ENCODE measurements at regions not wholly inside any gene's neighbourhood (a gene's known extent, or its start where the extent isn't known, plus 50 kb on each side); places are given as distances from the start of the nearest gene placed in this dataset.

DNA sequence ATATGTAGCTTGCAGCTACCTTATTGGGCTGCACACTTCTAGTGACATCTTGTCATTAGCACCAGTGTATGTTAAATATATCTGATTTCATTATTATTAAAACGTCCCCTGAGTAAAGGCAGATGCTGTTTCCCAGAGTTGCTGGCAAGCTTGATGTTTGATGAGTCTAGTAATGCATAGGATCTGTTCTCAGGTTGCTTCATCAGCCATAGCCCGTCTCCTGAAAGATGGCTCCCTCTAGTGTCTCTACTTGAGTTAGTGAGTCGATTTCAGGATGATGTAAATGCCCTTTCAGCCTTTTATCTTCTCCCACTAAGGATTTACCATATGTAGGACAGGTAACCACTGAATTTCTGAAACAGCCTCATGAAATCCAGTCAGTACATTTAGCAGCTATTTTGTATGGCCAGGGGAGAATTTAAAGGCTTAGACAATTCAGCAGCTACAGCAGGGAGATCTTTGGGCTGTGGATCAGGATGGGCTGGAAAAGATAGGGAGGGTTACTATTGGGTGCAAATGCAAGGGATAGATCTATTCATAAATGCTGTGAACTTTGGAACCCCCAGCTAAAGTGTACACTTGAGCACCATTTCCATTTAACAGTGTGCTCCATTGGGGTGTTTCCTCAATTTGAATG is 376.3 kb downstream of the CNTNAP4 start:
- TF ChIP-seq, protein P1, sequence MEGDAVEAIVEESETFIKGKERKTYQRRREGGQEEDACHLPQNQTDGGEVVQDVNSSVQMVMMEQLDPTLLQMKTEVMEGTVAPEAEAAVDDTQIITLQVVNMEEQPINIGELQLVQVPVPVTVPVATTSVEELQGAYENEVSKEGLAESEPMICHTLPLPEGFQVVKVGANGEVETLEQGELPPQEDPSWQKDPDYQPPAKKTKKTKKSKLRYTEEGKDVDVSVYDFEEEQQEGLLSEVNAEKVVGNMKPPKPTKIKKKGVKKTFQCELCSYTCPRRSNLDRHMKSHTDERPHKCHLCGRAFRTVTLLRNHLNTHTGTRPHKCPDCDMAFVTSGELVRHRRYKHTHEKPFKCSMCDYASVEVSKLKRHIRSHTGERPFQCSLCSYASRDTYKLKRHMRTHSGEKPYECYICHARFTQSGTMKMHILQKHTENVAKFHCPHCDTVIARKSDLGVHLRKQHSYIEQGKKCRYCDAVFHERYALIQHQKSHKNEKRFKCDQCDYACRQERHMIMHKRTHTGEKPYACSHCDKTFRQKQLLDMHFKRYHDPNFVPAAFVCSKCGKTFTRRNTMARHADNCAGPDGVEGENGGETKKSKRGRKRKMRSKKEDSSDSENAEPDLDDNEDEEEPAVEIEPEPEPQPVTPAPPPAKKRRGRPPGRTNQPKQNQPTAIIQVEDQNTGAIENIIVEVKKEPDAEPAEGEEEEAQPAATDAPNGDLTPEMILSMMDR (IDR thresholded peaks at IDR 0.05; ENCODE audit: control insufficient read depth, extremely low read depth, insufficient read depth) = peak; percentile 87
- DNase-seq (ENCODE audit: low read depth) = peak; percentile 45
- no peak overlapping the region for H3K4me3 ChIP-seq (ENCODE audit: low read depth, low read length)

DNA sequence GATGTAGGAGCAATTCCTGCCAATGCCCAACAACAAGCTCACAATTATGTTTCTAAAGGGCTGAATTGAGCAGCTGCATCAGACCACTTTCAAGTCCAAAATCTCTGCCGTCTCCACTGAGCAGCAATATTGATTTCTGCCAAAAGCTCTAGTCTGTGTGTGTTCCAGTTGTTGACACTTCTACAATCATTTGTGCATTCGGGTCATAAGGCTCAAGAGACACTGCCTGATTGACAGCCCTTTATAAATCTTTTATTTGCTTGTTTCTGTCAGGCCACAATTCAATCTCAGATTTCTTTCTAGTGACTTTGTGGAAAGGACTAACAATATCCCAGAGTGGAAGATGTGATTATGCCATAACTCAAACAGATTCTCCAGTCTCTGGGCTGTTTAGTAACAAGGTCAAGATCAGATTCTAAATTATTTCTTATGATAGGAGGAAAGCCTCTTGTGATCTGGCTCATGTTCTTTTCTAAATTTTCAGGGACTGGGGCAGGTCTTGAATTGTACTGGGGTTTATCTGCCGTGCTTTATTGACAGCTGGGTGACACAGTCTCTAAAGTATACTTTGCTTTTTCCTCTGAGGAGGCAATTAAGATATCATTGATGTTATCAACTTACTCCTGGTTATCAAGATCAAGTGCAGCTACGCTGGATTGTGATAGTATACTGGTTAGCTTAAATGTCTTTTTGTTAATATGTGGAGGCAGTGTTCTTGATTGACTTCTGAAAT is 377.1 kb downstream of the CNTNAP4 start:
- H3K4me3 ChIP-seq (ENCODE audit: low read depth, low read length) = no peak overlapping the region
- no peak for DNase-seq (ENCODE audit: low read depth)
- TF ChIP-seq, protein P1 (IDR thresholded peaks at IDR 0.05; ENCODE audit: control insufficient read depth, extremely low read depth, insufficient read depth) = no peak

DNA sequence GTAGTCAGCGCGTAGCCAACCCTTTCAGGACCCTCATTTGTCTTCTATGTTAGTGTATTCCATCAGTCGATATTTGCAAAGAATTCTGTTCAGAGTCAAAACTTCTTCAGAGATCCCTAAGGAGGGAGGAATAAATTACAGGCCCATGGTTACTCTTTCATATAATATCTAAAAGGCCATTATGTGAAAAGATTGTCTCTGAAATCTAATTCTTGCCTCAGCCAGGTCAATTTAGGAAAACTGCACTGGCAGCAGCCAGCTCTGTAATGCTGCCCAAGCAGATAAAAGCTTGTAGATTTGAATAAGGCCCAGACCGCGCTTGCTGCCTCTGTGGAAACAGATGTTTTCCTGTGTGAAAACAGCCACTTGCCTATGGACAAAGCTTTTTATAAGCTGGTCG is 379.8 kb downstream of the CNTNAP4 start:
- H3K4me3 ChIP-seq (ENCODE audit: low read depth, low read length) = no peak overlapping the region
- TF ChIP-seq, protein P1 (IDR thresholded peaks at IDR 0.05; ENCODE audit: control insufficient read depth, extremely low read depth, insufficient read depth) = no peak
- no peak for DNase-seq (ENCODE audit: low read depth)

DNA sequence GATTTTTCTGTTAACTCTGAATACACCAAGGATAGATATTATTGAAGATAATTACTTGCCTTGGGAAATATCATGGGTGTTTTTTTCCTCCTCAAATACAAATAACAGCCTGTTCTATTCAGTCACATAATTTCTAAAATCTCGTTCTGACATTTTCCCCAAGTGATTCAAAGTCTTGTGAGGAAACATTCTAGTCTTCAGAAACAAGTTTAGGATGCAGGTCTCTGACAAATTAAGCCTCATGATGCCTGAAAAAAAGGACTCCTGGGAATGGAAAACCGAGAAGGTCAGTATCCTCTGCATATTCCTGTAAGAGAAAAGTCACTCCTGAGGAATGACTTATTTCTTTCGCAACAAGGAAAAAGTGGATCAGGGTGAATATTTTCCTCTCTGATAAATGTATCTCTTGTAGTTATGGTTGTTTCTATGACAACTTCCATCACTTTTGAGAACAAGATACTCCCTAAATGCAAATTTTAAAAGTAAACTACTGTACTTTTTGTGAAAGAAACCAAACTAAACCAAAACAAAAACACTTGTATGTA is 384.6 kb downstream of the CNTNAP4 start:
- TF ChIP-seq, protein P1 (IDR thresholded peaks at IDR 0.05; ENCODE audit: control insufficient read depth, extremely low read depth, insufficient read depth) = no peak
- DNase-seq (ENCODE audit: low read depth) = no peak
- no peak overlapping the region for H3K4me3 ChIP-seq (ENCODE audit: low read depth, low read length)

DNA sequence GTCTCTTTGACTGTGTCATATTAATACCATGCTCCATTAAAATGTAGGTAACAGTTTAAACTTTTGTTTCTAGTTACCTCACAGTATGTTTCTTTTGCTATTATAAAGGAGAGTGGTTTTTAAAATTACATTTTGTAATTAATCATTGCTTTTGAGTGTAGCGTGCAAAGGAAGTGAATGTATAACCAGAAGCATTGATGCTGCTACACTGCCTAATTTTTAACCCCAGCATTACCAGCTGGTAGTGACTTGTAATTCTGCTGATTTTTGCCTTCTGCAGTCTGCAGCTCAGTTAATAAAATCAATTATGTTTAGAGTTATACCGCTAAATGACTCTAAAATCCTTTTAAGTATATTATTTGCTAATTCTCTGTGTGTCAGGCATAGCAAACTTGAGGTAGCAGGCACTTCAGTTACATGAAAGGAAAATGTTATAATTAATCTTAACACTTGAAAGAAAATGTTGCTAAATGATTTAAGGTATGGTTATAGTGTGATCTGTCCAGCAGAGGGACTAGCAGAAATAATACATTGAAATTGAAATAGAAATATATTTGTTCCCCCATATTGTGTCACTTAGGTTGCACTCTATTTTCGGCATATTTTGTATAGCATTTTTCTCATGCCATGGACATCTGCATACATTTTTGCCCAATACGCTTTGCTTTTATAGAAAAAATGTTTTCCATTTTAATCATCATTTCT is 388.5 kb downstream of the CNTNAP4 start:
- no peak overlapping the region for H3K4me3 ChIP-seq (ENCODE audit: low read depth, low read length)
- no peak for DNase-seq (ENCODE audit: low read depth)
- TF ChIP-seq, protein P1 (IDR thresholded peaks at IDR 0.05; ENCODE audit: control insufficient read depth, extremely low read depth, insufficient read depth) = peak; percentile 21; the same call in 1 of the 2 replicates

DNA sequence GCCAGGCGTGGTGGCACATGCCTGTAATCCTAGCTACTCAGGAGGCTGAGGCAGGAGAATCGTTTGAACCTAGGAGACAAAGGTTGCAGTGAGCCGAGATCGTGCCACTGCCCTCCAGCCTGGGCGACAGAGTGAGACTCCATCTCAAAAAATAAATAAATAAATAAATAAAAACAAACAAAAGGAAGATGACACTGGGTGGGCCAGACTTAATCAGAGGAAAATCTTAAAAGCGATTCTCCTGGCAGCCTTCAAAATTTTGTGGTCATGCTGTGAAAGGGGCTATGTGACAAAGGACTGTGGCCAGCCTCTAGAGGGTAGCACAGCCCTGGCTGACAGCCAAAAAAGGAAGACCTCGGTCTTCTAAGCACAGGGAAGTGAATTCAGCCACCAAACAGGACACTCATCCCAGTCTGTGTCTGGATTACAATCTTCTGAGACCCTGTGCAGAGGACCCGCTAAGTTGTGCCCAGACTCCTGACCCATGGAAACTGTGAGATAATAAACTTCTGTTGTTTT is 391.1 kb downstream of the CNTNAP4 start:
- no peak overlapping the region for H3K4me3 ChIP-seq (ENCODE audit: low read depth, low read length)
- TF ChIP-seq, protein P1 (IDR thresholded peaks at IDR 0.05; ENCODE audit: control insufficient read depth, extremely low read depth, insufficient read depth) = no peak
- no peak for DNase-seq (ENCODE audit: low read depth)
